ENCODE measurements at regions not wholly inside any gene's neighbourhood (a gene's known extent, or its start where the extent isn't known, plus 50 kb on each side); places are given as distances from the start of the nearest gene placed in this dataset.

- TF ChIP-seq GATA3 (IDR thresholded peaks at IDR 0.05; ENCODE audit: low read depth, low read length) (no peak), GATA2 (IDR thresholded peaks at IDR 0.05; ENCODE audit: low read depth, low read length) (no peak)
These were observed 76.6 kb downstream of the CHRD start for GRCh38 chr3:184456476-184456875.
